GM21786 (cell line): ENCODE measurements at regions not wholly inside any gene's neighbourhood (a gene's known extent, or its start where the extent isn't known, plus 50 kb on each side); places are given as distances from the start of the nearest gene placed in this dataset.
"Not testable (repeated sequence)": the region's sequence is repeated elsewhere in the genome, so short reads cannot be mapped to it uniquely, and the experiment has no call there.

ENCODE experiments used
- ATAC-seq: cut with Tn5 transposase; IDR thresholded peaks from one replicate; pipeline ENCODE4 v1.9.1; 2021; ENCODE audit not compliant: unreplicated experiment

DNA sequence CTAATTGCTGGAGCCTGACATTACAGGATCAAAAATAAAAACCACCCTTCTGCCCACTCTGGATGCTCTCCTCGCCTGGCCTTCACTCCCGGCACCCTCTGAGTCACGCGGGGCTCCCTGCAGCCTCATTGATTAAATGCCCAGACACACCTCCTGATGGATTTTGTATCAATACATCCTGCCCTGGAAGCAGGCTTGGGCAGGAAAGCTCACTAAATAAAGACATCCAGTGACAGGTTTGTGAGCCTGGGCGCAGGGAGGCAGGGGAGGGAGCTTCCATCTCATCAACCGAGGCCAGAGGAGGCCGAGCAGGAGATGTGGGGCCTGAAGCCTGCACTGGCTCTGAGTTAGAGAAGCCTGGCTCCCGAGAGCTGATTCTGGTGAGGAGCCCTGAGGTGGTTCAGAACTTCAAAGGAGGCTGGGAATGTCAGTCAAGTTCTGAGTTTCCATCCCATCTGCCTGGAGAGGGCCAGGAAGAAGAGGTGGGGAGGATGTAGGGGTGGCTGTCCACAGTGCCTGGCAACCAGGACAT lies 318.6 kb downstream of the ADGRD1 start:
- not testable (repeated sequence) for ATAC-seq

DNA sequence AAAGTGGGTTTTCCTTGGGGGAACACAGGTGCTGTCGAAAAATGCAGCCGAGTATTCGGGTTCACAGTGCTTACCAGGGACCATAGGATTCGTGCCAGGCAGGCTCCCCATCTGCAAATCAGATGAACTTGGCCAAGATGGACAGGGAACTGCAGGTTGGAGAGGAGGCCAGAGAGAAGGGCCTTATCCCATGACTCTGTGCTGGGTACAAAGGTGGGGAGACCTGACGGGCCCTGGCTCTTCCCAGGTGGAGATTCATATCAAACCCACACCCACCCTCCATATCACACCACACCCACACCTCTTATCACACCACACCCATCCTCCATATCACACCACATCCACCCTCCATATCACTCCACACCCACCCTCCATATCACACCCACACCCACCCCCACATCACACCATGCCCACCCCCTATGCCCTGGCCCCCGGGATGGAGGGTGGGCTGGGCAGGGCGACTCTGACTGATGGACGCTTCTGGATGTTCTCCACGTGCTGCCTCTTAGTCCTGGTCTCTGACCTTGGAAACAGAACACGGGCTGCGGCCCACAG lies 319.7 kb downstream of the ADGRD1 start:
- ATAC-seq: no peak

DNA sequence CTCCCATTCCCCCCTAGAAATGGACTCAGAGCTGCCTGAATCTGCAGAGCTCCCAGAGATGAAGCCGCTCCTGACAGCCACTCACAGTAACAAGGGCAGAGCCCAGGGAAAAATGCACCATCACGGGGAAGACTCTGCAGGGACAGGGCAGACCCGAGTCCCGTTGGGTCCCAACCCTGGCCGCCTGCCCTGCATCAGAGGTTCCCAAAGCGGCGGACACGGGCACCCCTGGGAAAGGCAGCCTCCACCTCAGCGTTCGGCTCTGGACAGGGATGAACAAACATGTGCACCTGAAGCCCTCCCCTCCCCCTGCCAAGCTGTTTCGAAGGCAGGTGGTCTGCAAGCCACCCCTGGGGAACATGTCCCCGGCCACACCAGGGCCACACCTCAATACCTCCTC lies 320.4 kb downstream of the ADGRD1 start:
- no peak for ATAC-seq

DNA sequence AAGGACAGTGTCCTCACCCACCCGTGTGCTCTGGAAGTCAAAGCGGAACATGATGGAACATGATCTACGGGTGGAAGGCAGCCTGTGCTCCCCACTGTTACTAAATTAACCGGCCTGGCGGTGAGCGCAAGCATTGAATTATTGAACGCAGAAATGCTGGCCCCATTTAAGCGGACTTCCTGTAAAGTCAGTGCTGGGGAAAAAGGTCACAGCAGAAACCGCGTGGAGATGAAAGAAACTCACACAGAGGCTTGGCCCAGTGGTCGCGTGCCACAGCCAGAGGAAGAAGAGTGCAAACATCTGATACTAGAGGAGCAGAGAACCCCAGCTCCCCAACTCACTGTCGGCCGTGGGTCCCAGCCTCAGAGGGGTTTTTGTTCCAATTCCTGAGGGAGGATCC lies 321.2 kb downstream of the ADGRD1 start:
- ATAC-seq: no peak

DNA sequence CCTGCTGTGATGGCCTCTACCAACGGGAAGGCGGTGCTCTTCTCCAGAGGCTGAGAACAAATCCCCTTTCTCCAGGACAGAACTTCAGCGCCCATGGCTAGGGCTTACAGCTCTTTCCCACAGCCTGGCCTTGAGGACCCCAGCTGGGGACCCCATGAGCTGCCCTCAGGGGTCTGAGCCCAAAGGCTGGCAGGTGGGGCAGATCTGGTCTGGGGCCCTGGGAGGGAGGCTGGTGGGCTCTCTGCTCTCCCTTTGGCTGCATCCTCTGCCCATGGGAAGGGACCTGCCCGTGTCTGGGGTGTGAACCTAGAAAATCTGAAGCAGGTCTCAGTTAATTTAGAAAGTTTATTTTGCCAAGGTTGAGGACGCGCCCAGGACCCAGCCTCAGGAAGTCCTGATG lies 322.1 kb downstream of the ADGRD1 start:
- ATAC-seq: no peak

DNA sequence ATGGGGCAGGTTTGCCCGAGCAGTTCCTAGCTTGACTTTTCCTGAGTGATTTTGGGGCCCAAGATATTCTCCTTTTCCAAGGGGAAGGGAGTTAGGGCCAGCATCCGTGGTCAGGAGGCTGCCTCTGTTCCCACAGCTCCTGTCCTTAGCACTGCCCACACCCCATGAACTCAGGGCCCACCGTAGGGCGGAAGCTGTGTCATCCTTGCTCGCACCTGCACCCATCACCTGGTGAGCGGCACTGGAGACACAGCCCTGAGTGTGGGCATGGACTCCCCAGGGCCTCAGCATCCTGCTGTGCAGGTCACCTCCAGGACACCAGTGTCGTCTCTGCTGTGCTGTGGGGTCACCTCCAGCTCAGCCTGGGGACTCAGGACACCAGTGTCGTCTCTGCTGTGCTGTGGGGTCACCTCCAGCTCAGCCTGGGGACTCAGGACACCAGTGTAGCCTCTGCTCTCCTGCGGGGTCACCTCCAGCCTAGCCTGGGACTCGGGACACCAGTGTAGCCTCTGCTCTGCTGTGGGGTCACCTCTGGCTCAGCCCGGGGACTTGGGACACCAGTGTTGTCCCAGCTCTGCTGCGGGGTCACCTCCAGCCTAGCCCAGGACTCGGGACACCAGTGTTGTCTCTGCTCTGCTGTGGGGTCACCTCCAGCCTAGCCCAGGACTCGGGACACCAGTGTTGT lies 322.9 kb downstream of the ADGRD1 start:
- ATAC-seq: no peak

DNA sequence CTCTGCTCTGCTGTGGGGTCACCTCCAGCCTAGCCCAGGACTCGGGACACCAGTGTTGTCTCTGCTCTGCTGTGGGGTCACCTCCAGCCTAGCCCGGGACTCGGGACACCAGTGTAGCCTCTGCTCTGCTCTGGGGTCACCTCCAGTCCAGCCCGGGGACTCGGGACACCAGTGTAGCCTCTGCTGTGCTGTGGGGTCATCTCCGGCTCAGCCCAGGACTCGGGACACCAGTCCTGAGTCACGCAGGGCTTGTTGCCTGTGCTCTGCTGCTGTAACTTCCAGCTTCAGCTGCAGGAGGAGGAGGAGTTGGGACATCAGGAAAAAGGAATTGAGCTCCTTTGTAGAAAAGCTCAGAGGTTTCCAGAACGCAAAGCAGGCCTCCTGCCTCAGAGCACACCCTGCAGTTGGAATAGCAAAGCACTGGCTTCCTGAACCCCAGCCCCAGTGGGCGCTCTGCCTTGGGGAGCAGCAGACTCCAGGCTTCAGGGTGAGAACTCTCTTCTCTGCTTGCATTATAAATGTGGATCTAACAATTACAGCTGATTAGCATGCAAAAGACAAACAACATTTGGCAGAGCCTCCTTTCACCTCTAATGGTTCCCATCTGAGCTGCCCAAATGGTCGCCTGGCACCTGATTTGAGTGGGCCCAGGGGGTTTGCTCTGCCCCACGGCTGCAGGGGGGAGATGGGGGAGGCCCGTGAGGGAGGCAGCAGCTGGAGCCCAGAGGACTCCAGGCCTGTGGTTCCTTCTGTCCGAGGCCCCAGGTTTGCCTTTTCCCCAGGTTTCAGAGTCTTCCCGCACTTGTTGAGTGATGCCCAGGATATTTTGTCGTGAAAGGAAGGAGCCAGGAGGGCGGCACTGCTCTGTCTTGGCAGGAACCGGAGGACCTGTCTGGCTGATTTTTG lies 323.7 kb downstream of the ADGRD1 start:
- not testable (repeated sequence) for ATAC-seq

DNA sequence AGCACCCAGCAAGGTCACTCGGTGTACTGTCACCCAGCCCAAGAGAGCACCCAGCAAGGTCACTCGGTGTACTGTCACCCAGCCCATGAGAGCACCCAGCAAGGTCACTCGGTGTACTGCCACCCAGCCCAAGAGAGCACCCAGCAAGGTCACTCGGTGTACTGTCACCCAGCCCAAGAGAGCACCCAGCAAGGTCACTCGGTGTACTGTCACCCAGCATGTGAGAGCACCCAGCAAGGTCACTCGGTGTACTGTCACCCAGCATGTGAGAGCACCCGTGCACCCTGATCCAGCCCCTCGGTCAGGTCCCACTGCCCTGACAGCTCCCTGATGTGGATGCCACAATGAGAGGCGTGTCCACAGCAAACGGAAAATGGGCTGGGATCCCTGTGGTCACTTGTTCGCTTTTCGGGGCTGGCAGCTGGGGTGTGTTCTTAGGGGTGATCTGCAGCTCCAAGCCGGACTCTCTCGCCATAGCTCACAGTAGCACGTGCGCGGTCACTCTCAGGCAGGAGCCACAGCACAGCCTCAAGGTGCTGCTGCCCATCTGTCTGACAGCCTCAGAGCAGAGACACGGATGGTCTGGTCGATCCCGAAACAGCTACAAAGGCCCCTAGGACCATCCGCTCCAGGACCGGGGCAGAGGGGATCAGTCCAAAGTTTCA lies 324.9 kb downstream of the ADGRD1 start:
- ATAC-seq: not testable (repeated sequence)

DNA sequence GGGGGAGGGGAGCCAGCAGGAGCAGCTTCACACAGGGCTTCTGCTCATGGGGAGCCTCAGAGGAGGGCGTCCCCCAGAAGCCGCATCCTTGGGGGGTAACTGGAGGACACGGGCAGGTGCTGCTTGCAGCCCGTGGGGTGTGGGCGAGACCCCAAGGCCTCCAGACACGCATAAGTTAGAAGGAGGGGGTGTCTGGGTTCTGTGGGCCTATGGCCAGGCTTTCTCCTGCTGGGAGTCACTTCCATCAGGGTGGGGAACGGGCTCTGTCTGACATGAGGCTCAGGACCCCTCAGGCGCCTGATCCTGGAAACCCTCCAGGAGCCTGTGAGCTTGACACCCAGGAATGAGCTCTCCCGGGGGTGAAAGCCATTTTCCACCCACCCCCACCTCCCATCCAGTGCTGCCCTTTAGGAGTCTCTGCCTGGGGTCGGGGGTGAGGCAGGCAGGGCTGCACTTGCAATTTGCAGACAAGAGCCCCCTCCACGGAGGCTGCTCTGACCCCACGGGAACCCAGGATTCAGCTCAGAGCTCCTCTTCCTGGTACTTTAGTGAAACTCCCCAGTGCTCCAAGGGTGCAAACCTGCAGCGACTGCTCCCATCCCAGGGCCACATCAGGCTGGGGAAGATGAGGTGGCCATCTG lies 325.7 kb downstream of the ADGRD1 start:
- ATAC-seq: no peak

DNA sequence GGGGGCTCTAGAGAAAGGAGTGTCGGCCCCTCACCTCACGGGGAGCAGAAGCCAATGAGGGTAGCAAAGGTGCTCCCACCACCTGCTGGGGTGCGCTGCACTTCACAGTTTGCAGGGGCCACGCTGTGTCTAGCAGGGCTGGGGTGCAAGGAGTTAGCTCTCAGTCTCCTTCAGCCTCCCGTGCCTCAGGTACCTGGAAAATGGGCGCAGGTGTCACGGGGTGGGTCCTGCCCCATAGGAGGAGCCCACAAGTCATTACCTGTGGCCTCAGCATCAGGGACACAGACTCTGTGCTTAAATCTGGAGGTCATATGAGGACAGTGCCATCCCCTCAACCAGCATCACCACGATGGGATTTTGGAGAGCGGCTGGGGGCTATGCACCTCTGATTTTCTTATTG lies 326.7 kb downstream of the ADGRD1 start:
- no peak for ATAC-seq

DNA sequence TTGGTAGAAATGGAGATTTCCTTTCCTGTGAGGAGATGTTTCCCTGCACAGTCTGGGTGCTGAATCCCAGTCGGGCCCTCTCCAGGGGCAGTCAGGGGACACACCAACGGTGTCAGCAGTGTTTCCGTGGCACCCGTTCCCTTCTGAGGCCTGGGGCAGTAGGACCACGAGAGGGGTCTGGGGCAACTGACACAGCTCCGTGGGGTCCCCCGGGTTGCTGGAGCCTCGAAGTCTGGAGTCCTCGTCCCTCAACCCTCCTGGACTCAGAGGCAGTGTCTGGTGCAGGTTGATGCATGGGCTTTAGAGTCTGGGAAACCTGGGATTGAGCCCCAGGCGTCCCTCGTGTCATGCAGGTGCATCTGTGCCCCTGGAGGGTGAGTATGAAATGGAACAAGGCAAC lies 327.3 kb downstream of the ADGRD1 start:
- no peak for ATAC-seq

DNA sequence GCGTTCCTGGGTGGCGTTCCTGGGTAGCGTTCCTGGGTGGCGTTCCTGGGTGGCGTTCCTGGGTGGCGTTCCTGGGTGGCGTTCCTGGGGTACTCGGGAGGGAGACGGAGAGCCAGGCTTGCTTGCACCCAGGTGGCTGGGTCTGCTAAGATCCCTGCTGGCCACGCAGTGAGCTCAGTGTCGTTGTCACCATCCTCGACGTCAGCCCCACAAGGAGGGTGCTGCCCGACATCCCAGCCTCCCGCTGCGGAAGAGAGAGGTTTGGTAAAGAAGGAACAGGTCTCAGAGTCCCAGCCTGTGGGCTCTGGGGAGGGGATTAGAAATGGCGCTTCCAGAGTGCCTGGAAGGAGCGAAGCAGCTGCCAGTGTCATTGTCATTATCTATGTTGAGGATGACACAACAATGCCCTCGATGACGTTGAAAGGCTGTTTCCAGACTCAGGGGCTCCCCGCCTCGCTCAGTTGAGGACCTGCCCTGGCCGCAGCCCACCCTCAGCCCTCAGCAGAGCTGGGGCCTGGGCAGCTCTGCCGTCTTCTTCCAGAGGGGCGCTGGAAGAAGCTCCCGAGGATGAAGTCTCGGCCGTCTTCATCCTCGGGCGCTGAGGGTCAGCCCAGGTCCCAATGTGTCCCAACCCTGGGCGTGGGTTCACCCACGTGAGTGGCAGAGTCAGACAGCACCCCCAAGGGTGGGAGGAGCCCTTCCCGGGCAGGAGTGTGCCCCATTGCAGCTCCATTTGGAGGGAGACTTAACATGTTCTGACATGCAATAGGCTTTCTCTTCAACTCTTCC lies 328.8 kb downstream of the ADGRD1 start:
- ATAC-seq: no peak

DNA sequence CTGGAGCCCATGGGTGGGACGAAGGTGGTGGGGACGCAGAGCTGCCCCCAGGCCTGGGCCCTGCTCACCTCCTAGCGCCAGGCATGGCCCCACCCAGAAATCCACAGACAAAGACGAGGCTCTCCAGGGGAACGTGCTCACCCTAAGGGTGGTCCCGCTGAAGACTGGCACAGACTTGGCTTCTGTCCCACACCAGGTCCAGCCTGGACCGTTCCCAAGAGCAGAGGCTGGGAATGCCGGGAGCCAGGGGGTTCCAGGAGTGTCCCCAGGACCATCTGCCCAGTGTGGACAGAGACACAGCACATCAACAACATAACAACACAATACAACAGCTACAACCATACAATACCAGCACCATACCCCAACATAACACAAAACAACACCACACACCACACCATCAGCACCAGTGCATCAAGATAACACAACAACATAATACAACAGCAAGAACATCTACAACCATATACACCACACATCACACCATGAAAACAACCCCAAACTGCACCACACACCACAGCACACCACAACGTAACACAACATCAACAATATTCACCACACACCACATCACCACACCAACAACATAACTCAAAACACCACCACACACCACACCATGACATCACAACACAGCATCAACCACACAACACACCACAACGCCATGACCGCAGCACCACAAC lies 329.6 kb downstream of the ADGRD1 start:
- no peak for ATAC-seq

DNA sequence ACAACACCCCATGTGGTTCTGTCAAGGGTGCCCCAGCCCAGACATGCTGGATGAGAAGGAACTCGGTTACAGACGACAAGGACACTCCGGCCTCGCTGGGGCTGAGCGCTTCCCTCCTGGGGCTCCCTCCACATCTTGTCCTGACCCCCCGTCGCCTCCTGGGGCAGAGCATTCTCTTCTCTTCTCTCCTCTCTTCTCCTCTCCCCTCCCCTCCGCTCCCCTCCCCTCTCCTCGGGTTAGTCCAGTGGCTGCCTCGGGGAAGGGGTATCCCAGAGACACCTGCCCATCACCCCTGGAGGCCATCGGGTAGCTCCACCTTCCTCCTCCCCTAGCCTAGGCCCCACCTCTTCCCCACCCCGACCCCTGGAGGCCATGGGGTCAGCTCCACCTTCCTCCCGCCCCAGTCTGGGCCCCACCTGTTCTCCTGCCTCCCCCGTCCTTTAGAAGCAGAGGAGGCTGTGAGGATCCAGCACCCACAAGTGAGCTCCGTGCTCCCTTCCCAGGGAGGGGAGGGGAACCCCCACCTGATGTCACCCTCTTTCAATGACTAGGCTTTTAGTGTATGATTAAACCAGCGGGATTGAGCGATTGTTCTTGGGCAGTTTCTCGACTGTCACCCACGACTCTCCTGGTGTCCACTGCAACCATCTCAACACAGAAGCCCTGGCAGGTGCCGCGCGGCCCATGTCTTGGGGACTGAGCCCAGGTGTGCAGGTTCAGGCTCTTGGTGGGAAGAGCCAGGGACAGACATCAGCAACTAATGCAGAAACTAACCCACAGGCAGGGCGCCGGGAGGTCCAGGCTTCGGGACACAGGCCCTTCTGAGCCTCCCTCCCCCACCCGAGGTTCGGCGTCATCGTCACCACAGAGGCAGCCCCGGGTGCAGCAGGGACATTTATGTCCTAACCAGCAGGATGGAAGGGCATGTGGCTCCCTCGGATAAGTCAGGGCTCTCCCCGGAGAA lies 330.4 kb downstream of the ADGRD1 start:
- not testable (repeated sequence) for ATAC-seq

DNA sequence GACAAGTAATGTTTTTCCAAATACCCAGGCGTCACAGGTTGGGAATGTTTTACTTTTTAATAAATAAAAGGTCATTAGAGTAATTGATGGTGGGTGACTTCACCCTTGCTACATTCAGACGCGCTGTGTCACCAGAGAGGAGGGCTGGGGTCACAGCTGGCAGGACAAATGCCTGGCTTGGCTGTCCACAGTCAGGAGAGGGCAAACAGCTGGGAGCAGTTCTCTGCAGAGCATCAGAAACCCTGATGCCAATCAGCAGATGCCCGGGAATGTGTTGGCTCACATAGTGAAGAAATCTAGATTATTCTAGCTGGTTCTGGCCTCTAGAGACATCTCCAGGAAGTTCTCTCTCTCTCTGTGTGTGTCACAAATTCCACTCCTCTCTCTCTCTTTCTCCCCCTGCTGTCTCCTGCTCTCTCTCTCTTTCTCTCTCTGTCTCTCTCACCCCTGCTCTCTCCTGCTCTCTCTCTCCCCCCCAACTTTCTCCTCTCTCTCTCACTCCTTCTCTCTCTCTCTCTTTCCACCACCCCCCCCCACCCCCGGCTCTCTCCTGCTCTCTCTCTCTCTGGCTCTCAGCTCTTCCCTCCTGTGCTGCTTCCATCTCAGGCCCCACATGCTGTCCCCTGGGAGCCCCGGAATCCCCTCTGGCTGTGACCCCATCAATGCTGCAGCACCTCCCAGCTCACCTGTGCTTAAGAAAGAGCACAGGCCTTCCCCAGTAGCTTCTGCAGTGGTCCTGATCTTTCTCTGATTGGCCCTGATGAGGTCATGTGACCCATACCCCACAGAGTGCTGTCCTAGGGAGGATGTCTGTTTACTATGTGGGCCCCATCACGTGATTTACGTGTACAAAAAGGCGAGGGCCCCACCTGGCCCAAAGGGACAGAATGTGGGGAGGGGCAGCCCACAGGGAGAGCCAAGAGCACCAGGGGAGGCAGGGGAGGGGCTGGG lies 331.5 kb downstream of the ADGRD1 start:
- not testable (repeated sequence) for ATAC-seq

DNA sequence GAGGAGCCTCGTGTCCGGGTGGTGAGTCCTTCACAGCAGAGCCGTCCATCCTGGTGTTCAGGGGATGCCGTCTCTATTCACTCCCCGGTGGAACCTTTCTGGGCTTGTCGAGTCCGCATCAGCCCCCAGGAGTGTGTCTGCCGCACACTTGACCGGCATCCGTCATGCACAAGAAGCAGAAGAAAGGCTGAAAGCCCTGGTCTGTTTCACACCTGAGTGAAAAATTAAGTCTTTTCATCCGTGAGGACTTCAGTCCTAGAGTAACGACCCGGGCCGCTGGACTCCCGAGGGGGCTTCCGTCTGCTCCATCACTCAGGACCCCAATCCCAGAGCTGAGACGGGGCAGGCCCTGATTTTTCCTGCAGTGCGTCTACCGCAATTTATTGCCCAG lies 332.2 kb downstream of the ADGRD1 start:
- ATAC-seq: not testable (repeated sequence)

DNA sequence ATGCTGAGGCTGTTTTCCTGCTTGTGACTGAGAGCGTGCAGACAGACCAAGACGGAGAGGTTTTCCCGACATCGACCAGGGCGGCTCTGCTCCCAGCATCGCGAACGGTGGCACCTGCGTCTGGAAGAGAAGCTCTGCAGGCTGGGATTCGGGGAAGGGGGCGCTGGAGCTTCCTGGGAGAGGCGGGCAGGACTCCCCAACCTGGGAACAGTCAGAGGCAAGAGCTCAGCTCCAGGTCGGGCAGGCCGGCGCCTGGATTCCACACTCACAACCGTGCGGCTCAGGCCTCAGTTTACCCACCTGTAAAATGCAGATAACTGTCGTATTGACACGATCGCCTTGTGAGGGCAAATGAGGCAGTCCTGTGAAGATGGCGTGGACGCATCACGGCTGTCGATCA lies 332.6 kb downstream of the ADGRD1 start:
- ATAC-seq: not testable (repeated sequence)
